Thyroid gland (tissue), 4 donors: ENCODE measurements at regions not wholly inside any gene's neighbourhood (a gene's known extent, or its start where the extent isn't known, plus 50 kb on each side); places are given as distances from the start of the nearest gene placed in this dataset.

Experiments
- DNase-seq, 2 donors: peaks; one replicate each; pipeline ENCODE4 v3.0.0-alpha.2; 2019
- H3K27ac ChIP-seq, 3 donors: fragments of 200-600 bp; sonication (generic); 1 replicate in 2 of 3; 2 replicates in 1 of 3; pipeline ENCODE4 v1.5.1; 2016 to 2019; ENCODE audit warnings: mild to moderate bottlenecking in 1 of 3, moderate library complexity in 1 of 3
- H3K27me3 ChIP-seq: fragments of 200-600 bp; sonication (generic); one replicate; pipeline ENCODE4 v1.5.1; 2019
- H3K36me3 ChIP-seq, 2 donors: fragments of 200-600 bp; sonication (generic); one replicate each; pipeline ENCODE4 v1.5.1; 2016 to 2019
- H3K4me1 ChIP-seq, 2 donors: fragments of 200-600 bp; sonication (generic); one replicate each; pipeline ENCODE4 v1.5.1; 2017 to 2019
- H3K4me3 ChIP-seq, 3 donors: fragments of 200-600 bp; sonication (generic); replicated peaks in 1 of 3; 1 replicate in 2 of 3; 2 replicates in 1 of 3; pipeline ENCODE4 v1.5.1; 2016; ENCODE audit warnings: mild to moderate bottlenecking in 1 of 3
- H3K9me3 ChIP-seq: fragments of 200-600 bp; sonication (generic); one replicate; pipeline ENCODE4 v1.5.1; 2017
- CTCF ChIP-seq, 6 experiments: fragments of 200-600 bp in 3 of 6; fragments of 450-650 bp in 3 of 6; sonication (generic) in 3 of 6; IDR thresholded peaks; one replicate each; pipeline ENCODE4 v1.5.1; 2016 to 2019; ENCODE audit warnings: antibody characterized with exemption in 6 of 6, mild to moderate bottlenecking in 2 of 6, inconsistent platforms in 1 of 6, moderate library complexity in 1 of 6
- POLR2A ChIP-seq, 2 donors: fragments of 450-650 bp; IDR thresholded peaks; one replicate each; pipeline ENCODE4 v1.6.1; 2017; ENCODE audit warnings: antibody characterized with exemption in 2 of 2, mild to moderate bottlenecking in 2 of 2, moderate library complexity in 1 of 2
- WGBS, 2 donors: methylation state at CpG; one replicate each; pipeline ENCODE4 v1.1.5; 2017; 5-methylcytosine and 5-hydroxymethylcytosine counted together
- intact Hi-C: fragments of 100-400 bp; cut with DNase I; formaldehyde crosslinking; loops from one replicate; pipeline ENCODE4 v1.15.1; 2023

- Histone ChIP-seq H3K9me3 (no peaks in the 10 kb centered on the region), H3K36me3 (no peaks in the 10 kb centered on the region), H3K27me3 (no peaks in the 10 kb centered on the region), H3K4me1 (no peaks in the 10 kb centered on the region), H3K27ac (no peak overlapping the region), H3K4me3 (no peak overlapping the region)
- intact Hi-C loops, result no loop called here
- 66 to 84% methylated on average over 4 of the region's 4 CpGs for WGBS, 2 donors
- no peak for DNase-seq
- no peak for TF ChIP-seq POLR2A (IDR thresholded peaks at IDR 0.05)
- TF ChIP-seq CTCF (IDR thresholded peaks at IDR 0.05), result no peak
Observed at GRCh38 chr19:28972058-28972852, 240.7 kb downstream of the UQCRFS1 start.

GRCh38 chr19:28971513-28971912 lies 241.4 kb downstream of the UQCRFS1 start:
- 89 to 91% methylated on average over 2 of the region's 2 CpGs for WGBS, 2 donors
- intact Hi-C loops, result no loop called here
- Histone ChIP-seq H3K4me3 (no peak overlapping the region), H3K27ac (no peak overlapping the region), H3K36me3 (no peaks in the 10 kb centered on the region), H3K27me3 (no peaks in the 10 kb centered on the region), H3K4me1 (no peaks in the 10 kb centered on the region), H3K9me3 (no peaks in the 10 kb centered on the region)
- no peak for TF ChIP-seq CTCF (IDR thresholded peaks at IDR 0.05)
- TF ChIP-seq POLR2A (IDR thresholded peaks at IDR 0.05), result no peak
- DNase-seq, result no peak

- H3K4me1 ChIP-seq, result no peaks in the 10 kb centered on the region
- no peaks in the 10 kb centered on the region for H3K36me3 ChIP-seq
- no peaks in the 10 kb centered on the region for H3K9me3 ChIP-seq
- WGBS, 2 donors, result 28 to 32% methylated on average over 6 of the region's 6 CpGs
- H3K27me3 ChIP-seq, result no peaks in the 10 kb centered on the region
- intact Hi-C loops, result no loop called here
- DNase-seq, result no peak
- H3K27ac ChIP-seq, result no peak overlapping the region
- H3K4me3 ChIP-seq, result no peak overlapping the region
- TF ChIP-seq CTCF (IDR thresholded peaks at IDR 0.05), result no peak
- TF ChIP-seq POLR2A (IDR thresholded peaks at IDR 0.05), result no peak
Observed at GRCh38 chr19:28971049-28971448, 241.9 kb downstream of the UQCRFS1 start.

GRCh38 chr19:28968721-28969120 lies 244.2 kb downstream of the UQCRFS1 start:
- intact Hi-C loops, result no loop called here
- Histone ChIP-seq H3K9me3 (no peaks in the 10 kb centered on the region), H3K27ac (no peak overlapping the region), H3K4me3 (no peak overlapping the region), H3K27me3 (no peaks in the 10 kb centered on the region), H3K36me3 (no peaks in the 10 kb centered on the region), H3K4me1 (no peaks in the 10 kb centered on the region)
- WGBS, 2 donors, result 86 to 100% methylated on average over 2 of the region's 2 CpGs
- no peak for DNase-seq
- no peak for TF ChIP-seq CTCF (IDR thresholded peaks at IDR 0.05)
- TF ChIP-seq POLR2A (IDR thresholded peaks at IDR 0.05), result no peak

- no peaks in the 10 kb centered on the region for H3K9me3 ChIP-seq
- intact Hi-C loops, result no loop called here
- no peak overlapping the region for H3K4me3 ChIP-seq
- TF ChIP-seq POLR2A (IDR thresholded peaks at IDR 0.05), result no peak
- no peak for TF ChIP-seq CTCF (IDR thresholded peaks at IDR 0.05)
- 59 to 67% methylated on average over 8 of the region's 8 CpGs for WGBS, 2 donors
- no peak overlapping the region for H3K27ac ChIP-seq
- no peaks in the 10 kb centered on the region for H3K27me3 ChIP-seq
- no peaks in the 10 kb centered on the region for H3K36me3 ChIP-seq
- no peak for DNase-seq
- no peaks in the 10 kb centered on the region for H3K4me1 ChIP-seq
Observed at GRCh38 chr19:28966737-28967399, 246.1 kb downstream of the UQCRFS1 start.
